H7 (cell line): ENCODE measurements at regions not wholly inside any gene's neighbourhood (a gene's known extent, or its start where the extent isn't known, plus 50 kb on each side); places are given as distances from the start of the nearest gene placed in this dataset.
"Not testable (repeated sequence)": the region's sequence is repeated elsewhere in the genome, so short reads cannot be mapped to it uniquely, and the experiment has no call there.

ENCODE experiments used
- DNase-seq: peaks from one replicate; pipeline ENCODE4 v3.0.0; 2012
- H3K27me3 ChIP-seq: 2 replicates; pipeline ENCODE4 v1.6.0; 2011; ENCODE audit warnings: mild to moderate bottlenecking, low read length; ENCODE audit not compliant: control insufficient read depth, insufficient read depth
- H3K36me3 ChIP-seq: replicated peaks from 2 replicates; pipeline ENCODE4 v1.5.1; 2011; ENCODE audit warnings: low read length; ENCODE audit not compliant: control insufficient read depth, insufficient read depth
- H3K4me3 ChIP-seq: 2 replicates; pipeline ENCODE4 v1.5.1; 2011; ENCODE audit warnings: low read depth, mild to moderate bottlenecking, control low read depth, low read length, moderate library complexity; ENCODE audit not compliant: insufficient read depth

GRCh38 chr6:168841609-168842278, 400.8 kb downstream of the SMOC2 start:
- no peaks in the 10 kb centered on the region for H3K27me3 ChIP-seq
- no peaks in the 10 kb centered on the region for H3K36me3 ChIP-seq
- H3K4me3 ChIP-seq: no peak overlapping the region
- DNase-seq: no peak

- DNase-seq: not testable (repeated sequence)
These were observed 399.9 kb downstream of the SMOC2 start for GRCh38 chr6:168840932-168841331.

GRCh38 chr6:168840299-168840698, 399.3 kb downstream of the SMOC2 start:
- DNase-seq, H3K36me3 ChIP-seq, H3K4me3 ChIP-seq, H3K27me3 ChIP-seq: not testable (repeated sequence)

More at GRCh38 chr6:168840932-168841331, 399.9 kb downstream of the SMOC2 start:
- H3K36me3 ChIP-seq, H3K27me3 ChIP-seq, H3K4me3 ChIP-seq: not testable (repeated sequence)

GRCh38 chr6:168838037-168838399, 397.0 kb downstream of the SMOC2 start:
- Histone ChIP-seq H3K4me3 (no peak overlapping the region), H3K36me3 (no peaks in the 10 kb centered on the region), H3K27me3 (no peaks in the 10 kb centered on the region)
- no peak for DNase-seq

GRCh38 chr6:168837254-168838036, 396.5 kb downstream of the SMOC2 start:
- H3K4me3 ChIP-seq: no peak overlapping the region
- H3K27me3 ChIP-seq: no peaks in the 10 kb centered on the region
- no peaks in the 10 kb centered on the region for H3K36me3 ChIP-seq
- peak; percentile 69 for DNase-seq

- Histone ChIP-seq H3K27me3 (no peaks in the 10 kb centered on the region), H3K4me3 (no peak overlapping the region), H3K36me3 (no peaks in the 10 kb centered on the region)
- no peak for DNase-seq
These were observed 395.0 kb downstream of the SMOC2 start for GRCh38 chr6:168835991-168836390.

- Histone ChIP-seq H3K27me3 (no peaks in the 10 kb centered on the region), H3K36me3 (no peaks in the 10 kb centered on the region), H3K4me3 (no peak overlapping the region)
- no peak for DNase-seq
These were observed 393.8 kb downstream of the SMOC2 start for GRCh38 chr6:168834801-168835200.

GRCh38 chr6:168834042-168834587, 393.1 kb downstream of the SMOC2 start:
- Histone ChIP-seq H3K27me3 (no peaks in the 10 kb centered on the region), H3K4me3 (no peak overlapping the region), H3K36me3 (no peaks in the 10 kb centered on the region)
- DNase-seq: peak; percentile 39

- no peak for DNase-seq
- no peaks in the 10 kb centered on the region for H3K27me3 ChIP-seq
- no peak overlapping the region for H3K4me3 ChIP-seq
- no peaks in the 10 kb centered on the region for H3K36me3 ChIP-seq
These were observed 387.8 kb downstream of the SMOC2 start for GRCh38 chr6:168828800-168829199.

- H3K27me3 ChIP-seq: no peaks in the 10 kb centered on the region
- no peaks in the 10 kb centered on the region for H3K36me3 ChIP-seq
- no peak for DNase-seq
- no peak overlapping the region for H3K4me3 ChIP-seq
These were observed 387.1 kb downstream of the SMOC2 start for GRCh38 chr6:168828035-168828434.

GRCh38 chr6:168827586-168827871, 386.5 kb downstream of the SMOC2 start:
- Histone ChIP-seq H3K27me3 (no peaks in the 10 kb centered on the region), H3K36me3 (no peaks in the 10 kb centered on the region), H3K4me3 (no peak overlapping the region)
- no peak for DNase-seq

GRCh38 chr6:168826726-168827585, 386.0 kb downstream of the SMOC2 start:
- H3K36me3 ChIP-seq: no peaks in the 10 kb centered on the region
- H3K4me3 ChIP-seq: no peak overlapping the region
- no peak for DNase-seq
- no peaks in the 10 kb centered on the region for H3K27me3 ChIP-seq

- DNase-seq: no peak
- Histone ChIP-seq H3K36me3 (no peaks in the 10 kb centered on the region), H3K27me3 (no peaks in the 10 kb centered on the region), H3K4me3 (no peak overlapping the region)
These were observed 385.1 kb downstream of the SMOC2 start for GRCh38 chr6:168826078-168826390.

- Histone ChIP-seq H3K36me3 (no peaks in the 10 kb centered on the region), H3K27me3 (no peaks in the 10 kb centered on the region), H3K4me3 (no peak overlapping the region)
- no peak for DNase-seq
These were observed 384.5 kb downstream of the SMOC2 start for GRCh38 chr6:168825226-168826077.
